CD8-positive, alpha-beta memory T cell (primary cell): ENCODE measurements at regions not wholly inside any gene's neighbourhood (a gene's known extent, or its start where the extent isn't known, plus 50 kb on each side); places are given as distances from the start of the nearest gene placed in this dataset.

Experiments
- CTCF ChIA-PET: fragments of 350-600 bp; sonication (Branson Sonifier 250); formaldehyde crosslinking; loops from one replicate; lab custom pipeline; 2021; ENCODE audit warnings: antibody characterized with exemption; lab: Charles Lee
- POLR2A ChIA-PET: fragments of 350-600 bp; sonication (Branson Sonifier 250); formaldehyde crosslinking; loops from one replicate; lab custom pipeline; 2021; ENCODE audit warnings: antibody characterized with exemption; lab: Charles Lee
- DNase-seq, 5 donors: peaks; one replicate each; pipeline versions ENCODE4 v3.0.0 to v3.0.0-alpha.2; 2020 to 2022; ENCODE audit warnings: mixed read lengths in 1 of 5
- H3K27ac ChIP-seq: one replicate; pipeline ENCODE4 v1.7.0; 2013; ENCODE audit warnings: low read depth, mild to moderate bottlenecking, low read length, moderate library complexity
- H3K27me3 ChIP-seq: 2 replicates; pipeline ENCODE4 v1.7.0; 2013; ENCODE audit warnings: low read length, mild to moderate bottlenecking; ENCODE audit not compliant: insufficient read depth, poor library complexity, severe bottlenecking
- H3K36me3 ChIP-seq: 2 replicates; pipeline ENCODE4 v1.7.0; 2013; ENCODE audit warnings: mild to moderate bottlenecking, low read length, moderate library complexity; ENCODE audit not compliant: insufficient read depth
- H3K4me1 ChIP-seq: 2 replicates; pipeline ENCODE4 v1.7.0; 2013; ENCODE audit warnings: mild to moderate bottlenecking, low read length, moderate library complexity; ENCODE audit not compliant: insufficient read depth
- H3K4me3 ChIP-seq: 2 replicates; pipeline ENCODE4 v1.7.0; 2013; ENCODE audit warnings: mild to moderate bottlenecking, low read length
- H3K9me3 ChIP-seq: 2 replicates; pipeline ENCODE4 v1.7.0; 2013; ENCODE audit warnings: mild to moderate bottlenecking, low read length
- H3K27ac Mint-ChIP-seq, 8 donors: one replicate each; pipeline ENCODE4 v1.8.0; 2020 to 2021; ENCODE audit warnings: mixed read lengths in 8 of 8, mild to moderate bottlenecking in 6 of 8, inconsistent platforms in 3 of 8, moderate library complexity in 3 of 8
- H3K27me3 Mint-ChIP-seq, 2 donors: one replicate each; pipeline ENCODE4 v1.8.0; 2020 to 2021; ENCODE audit warnings: mixed read lengths in 2 of 2, mild to moderate bottlenecking in 1 of 2, moderate library complexity in 1 of 2
- H3K36me3 Mint-ChIP-seq, 3 donors: one replicate each; pipeline ENCODE4 v1.8.0; 2020 to 2021; ENCODE audit warnings: mixed read lengths in 3 of 3, inconsistent platforms in 1 of 3, mild to moderate bottlenecking in 1 of 3
- H3K4me1 Mint-ChIP-seq, 3 donors: one replicate each; pipeline ENCODE4 v1.8.0; 2020 to 2021; ENCODE audit warnings: mixed read lengths in 3 of 3, inconsistent platforms in 1 of 3, mild to moderate bottlenecking in 1 of 3
- H3K4me3 Mint-ChIP-seq, 7 donors: one replicate each; pipeline ENCODE4 v1.8.0; 2020 to 2021; ENCODE audit warnings: mixed read lengths in 7 of 7, mild to moderate bottlenecking in 6 of 7, moderate library complexity in 4 of 7, inconsistent platforms in 2 of 7
- H3K9me3 Mint-ChIP-seq, 5 donors: one replicate each; pipeline ENCODE4 v1.8.0; 2020 to 2022; ENCODE audit warnings: mixed read lengths in 5 of 5, mild to moderate bottlenecking in 3 of 5, moderate library complexity in 2 of 5, inconsistent platforms in 1 of 5

- Histone ChIP-seq H3K27ac (no peak overlapping the region), H3K27me3 (no peaks in the 10 kb centered on the region), H3K4me3 (no peak overlapping the region), H3K4me1 (no peaks in the 10 kb centered on the region), H3K9me3 (no peaks in the 10 kb centered on the region), H3K36me3 (no peaks in the 10 kb centered on the region)
- Mint-ChIP-seq H3K9me3 (no peaks in the 10 kb centered on the region), H3K27ac (no peak overlapping the region), H3K36me3 (no peaks in the 10 kb centered on the region), H3K27me3 (peaks cover 3 to 17% of the 10 kb centered on the region in 2 donors), H3K4me3 (no peak overlapping the region), H3K4me1 (no peaks in the 10 kb centered on the region)
- ChIA-PET POLR2A (no interaction called here), CTCF (no interaction called here)
- no peak for DNase-seq
Observed at GRCh38 chr1:64363616-64364015, 106.3 kb upstream of the CACHD1 start.

- POLR2A ChIA-PET, result no interaction called here
- H3K9me3 Mint-ChIP-seq, result peaks cover 0 to 2% (median 0%) of the 10 kb centered on the region in 5 donors
Observed at GRCh38 chr1:64366821-64367220, 103.1 kb upstream of the CACHD1 start.

GRCh38 chr1:64368344-64368743 is 101.6 kb upstream of the CACHD1 start:
- Mint-ChIP-seq H3K36me3 (no peaks in the 10 kb centered on the region), H3K9me3 (peaks cover 0 to 2% (median 0%) of the 10 kb centered on the region in 5 donors), H3K4me3 (no peak overlapping the region), H3K27ac (no peak overlapping the region), H3K4me1 (no peaks in the 10 kb centered on the region), H3K27me3 (peaks cover 3 to 16% of the 10 kb centered on the region in 2 donors)
- Histone ChIP-seq H3K27ac (no peak overlapping the region), H3K27me3 (no peaks in the 10 kb centered on the region), H3K36me3 (no peaks in the 10 kb centered on the region), H3K9me3 (no peaks in the 10 kb centered on the region), H3K4me3 (no peak overlapping the region), H3K4me1 (no peaks in the 10 kb centered on the region)
- ChIA-PET CTCF (no interaction called here), POLR2A (no interaction called here)
- DNase-seq, result no peak

More at GRCh38 chr1:64366821-64367220, 103.1 kb upstream of the CACHD1 start:
- Mint-ChIP-seq H3K27ac (no peak overlapping the region), H3K36me3 (no peaks in the 10 kb centered on the region), H3K27me3 (peaks cover 3 to 16% of the 10 kb centered on the region in 2 donors), H3K4me3 (no peak overlapping the region), H3K4me1 (no peaks in the 10 kb centered on the region)
- Histone ChIP-seq H3K4me1 (no peaks in the 10 kb centered on the region), H3K4me3 (no peak overlapping the region), H3K9me3 (no peaks in the 10 kb centered on the region), H3K36me3 (no peaks in the 10 kb centered on the region), H3K27ac (no peak overlapping the region), H3K27me3 (no peaks in the 10 kb centered on the region)
- CTCF ChIA-PET, result no interaction called here
- no peak for DNase-seq

- Histone ChIP-seq H3K27me3 (no peaks in the 10 kb centered on the region), H3K4me3 (no peak overlapping the region), H3K9me3 (no peaks in the 10 kb centered on the region), H3K4me1 (no peaks in the 10 kb centered on the region), H3K36me3 (no peaks in the 10 kb centered on the region), H3K27ac (no peak overlapping the region)
- Mint-ChIP-seq H3K36me3 (no peaks in the 10 kb centered on the region), H3K4me1 (no peaks in the 10 kb centered on the region), H3K27ac (no peak overlapping the region), H3K27me3 (peaks cover 0 to 17% of the 10 kb centered on the region in 2 donors), H3K4me3 (no peak overlapping the region), H3K9me3 (peaks cover 0 to 6% (median 0%) of the 10 kb centered on the region in 5 donors)
- no peak for DNase-seq
- ChIA-PET CTCF (no interaction called here), POLR2A (no interaction called here)
Observed at GRCh38 chr1:64378826-64379225, 91.1 kb upstream of the CACHD1 start.

DNA sequence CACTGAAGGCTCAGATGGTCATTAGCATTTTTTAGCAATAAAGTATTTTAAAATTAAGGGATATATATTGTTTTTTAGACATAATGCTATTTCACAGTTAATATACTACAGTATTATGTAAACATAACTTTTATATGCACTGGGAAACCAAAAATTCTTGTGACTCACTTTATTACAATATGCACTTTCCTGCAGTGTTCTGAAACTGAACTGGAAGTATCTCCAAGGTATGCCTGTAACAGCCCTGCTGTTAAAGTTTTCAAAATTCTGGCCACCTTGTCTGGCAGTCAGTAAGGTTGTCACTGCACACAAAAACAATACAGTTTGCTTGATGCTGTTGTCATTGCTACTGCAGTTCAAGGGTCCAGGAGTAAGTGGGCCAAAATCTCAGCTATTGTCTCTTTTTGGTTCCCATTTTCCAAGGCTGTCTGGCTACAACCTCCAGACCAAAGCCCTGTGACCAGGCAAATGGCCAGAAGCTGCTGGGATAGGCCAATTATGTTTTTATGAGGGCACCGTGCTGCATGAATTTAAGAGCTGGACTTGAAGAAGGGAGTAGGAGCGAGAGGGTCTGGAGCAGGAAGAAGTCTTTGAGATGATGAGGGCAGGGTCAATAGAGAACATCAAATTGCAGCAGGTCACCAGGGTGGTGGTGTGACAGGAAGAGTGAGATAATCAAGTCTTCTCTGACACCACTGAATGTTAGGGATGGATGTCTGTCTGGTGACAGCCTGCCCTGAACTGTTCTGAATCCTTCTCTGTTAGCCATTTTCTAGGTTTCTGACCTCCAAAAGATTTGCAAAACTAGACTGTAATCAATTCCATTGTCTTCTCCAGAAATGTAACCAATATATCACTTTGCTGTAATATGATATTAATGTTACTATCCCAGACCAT is 82.3 kb upstream of the CACHD1 start:
- H3K4me1 ChIP-seq, result no peaks in the 10 kb centered on the region
- H3K4me3 ChIP-seq, result no peak overlapping the region
- no peak for DNase-seq
- no peak overlapping the region for H3K27ac ChIP-seq
- Mint-ChIP-seq H3K27me3 (peaks cover 0 to 21% of the 10 kb centered on the region in 2 donors), H3K4me3 (no peak overlapping the region), H3K4me1 (no peaks in the 10 kb centered on the region), H3K27ac (no peak overlapping the region), H3K36me3 (no peaks in the 10 kb centered on the region), H3K9me3 (peaks cover 0 to 7% (median 0%) of the 10 kb centered on the region in 5 donors)
- H3K27me3 ChIP-seq, result no peaks in the 10 kb centered on the region
- no peaks in the 10 kb centered on the region for H3K9me3 ChIP-seq
- CTCF ChIA-PET, result no interaction called here
- POLR2A ChIA-PET, result no interaction called here
- H3K36me3 ChIP-seq, result no peaks in the 10 kb centered on the region

DNA sequence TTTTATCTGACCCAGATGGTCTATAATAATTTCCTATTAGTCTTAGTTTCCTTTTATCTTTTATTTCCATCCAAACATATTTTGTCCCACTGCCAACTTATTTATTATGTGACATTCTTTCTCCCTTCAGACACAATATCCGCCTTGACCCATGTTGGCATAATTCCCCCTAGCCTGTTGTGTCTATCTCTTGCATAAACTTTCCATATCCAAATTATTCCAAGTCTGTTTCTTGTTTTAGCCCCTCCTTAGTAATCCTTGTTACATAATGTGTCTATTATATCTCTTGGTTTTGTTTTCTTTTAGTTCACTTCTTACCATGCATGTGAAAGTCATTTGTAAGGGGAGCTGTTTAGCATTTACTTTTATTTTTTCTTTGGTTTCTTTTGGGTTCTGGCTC is 81.6 kb upstream of the CACHD1 start:
- Histone ChIP-seq H3K4me3 (no peak overlapping the region), H3K4me1 (no peaks in the 10 kb centered on the region), H3K36me3 (no peaks in the 10 kb centered on the region), H3K9me3 (no peaks in the 10 kb centered on the region), H3K27me3 (no peaks in the 10 kb centered on the region), H3K27ac (no peak overlapping the region)
- no peak overlapping the region for H3K4me3 Mint-ChIP-seq
- H3K36me3 Mint-ChIP-seq, result no peaks in the 10 kb centered on the region
- peaks cover 0 to 21% of the 10 kb centered on the region in 2 donors for H3K27me3 Mint-ChIP-seq
- peaks cover 0 to 7% (median 0%) of the 10 kb centered on the region in 5 donors for H3K9me3 Mint-ChIP-seq
- POLR2A ChIA-PET, result no interaction called here
- no peak for DNase-seq
- H3K27ac Mint-ChIP-seq, result no peak overlapping the region
- H3K4me1 Mint-ChIP-seq, result no peaks in the 10 kb centered on the region
- CTCF ChIA-PET, result no interaction called here

- POLR2A ChIA-PET, result no interaction called here
- H3K27ac ChIP-seq, result no peak overlapping the region
- H3K9me3 ChIP-seq, result no peaks in the 10 kb centered on the region
- no peak for DNase-seq
- Mint-ChIP-seq H3K36me3 (no peaks in the 10 kb centered on the region), H3K4me1 (no peaks in the 10 kb centered on the region), H3K4me3 (no peak overlapping the region), H3K27ac (no peak overlapping the region), H3K9me3 (peaks cover 0 to 3% (median 0%) of the 10 kb centered on the region in 5 donors), H3K27me3 (peaks cover 10 to 18% of the 10 kb centered on the region in 2 donors)
- H3K36me3 ChIP-seq, result no peaks in the 10 kb centered on the region
- no peak overlapping the region for H3K4me3 ChIP-seq
- H3K4me1 ChIP-seq, result no peaks in the 10 kb centered on the region
- no peaks in the 10 kb centered on the region for H3K27me3 ChIP-seq
- CTCF ChIA-PET, result no interaction called here
Observed at GRCh38 chr1:64392109-64392508, 77.8 kb upstream of the CACHD1 start.

GRCh38 chr1:64393790-64394189 is 76.1 kb upstream of the CACHD1 start:
- ChIA-PET CTCF (no interaction called here), POLR2A (no interaction called here)
- H3K4me3 Mint-ChIP-seq, result no peak overlapping the region
- peaks cover 0 to 3% (median 0%) of the 10 kb centered on the region in 5 donors for H3K9me3 Mint-ChIP-seq
- Histone ChIP-seq H3K4me1 (no peaks in the 10 kb centered on the region), H3K4me3 (no peak overlapping the region), H3K9me3 (no peaks in the 10 kb centered on the region), H3K27me3 (no peaks in the 10 kb centered on the region), H3K36me3 (no peaks in the 10 kb centered on the region), H3K27ac (no peak overlapping the region)
- H3K4me1 Mint-ChIP-seq, result no peaks in the 10 kb centered on the region
- H3K27me3 Mint-ChIP-seq, result peaks cover 10 to 14% of the 10 kb centered on the region in 2 donors
- no peak overlapping the region for H3K27ac Mint-ChIP-seq
- H3K36me3 Mint-ChIP-seq, result no peaks in the 10 kb centered on the region
- no peak for DNase-seq
